Uterus (tissue), 3 donors: ENCODE measurements at regions not wholly inside any gene's neighbourhood (a gene's known extent, or its start where the extent isn't known, plus 50 kb on each side); places are given as distances from the start of the nearest gene placed in this dataset.

Source experiments
- DNase-seq, 2 donors: peaks; one replicate each; pipeline ENCODE4 v3.0.0-alpha.2; 2019 to 2020
- H3K27ac ChIP-seq, 2 donors: fragments of 200-600 bp; sonication (generic); 1 replicate in 1 of 2; 2 replicates in 1 of 2; pipeline ENCODE4 v1.5.1; 2016 to 2018
- H3K27me3 ChIP-seq, 2 donors: fragments of 200-600 bp; sonication (generic); one replicate each; pipeline ENCODE4 v1.5.1; 2018 to 2019; ENCODE audit warnings: control low read depth in 1 of 2
- H3K36me3 ChIP-seq, 2 donors: fragments of 200-600 bp; sonication (generic); one replicate each; pipeline ENCODE4 v1.5.1; 2019; ENCODE audit warnings: control low read depth in 1 of 2
- H3K4me1 ChIP-seq, 2 donors: fragments of 200-600 bp; sonication (generic); one replicate each; pipeline ENCODE4 v1.5.1; 2018 to 2019; ENCODE audit warnings: control low read depth in 1 of 2
- H3K4me3 ChIP-seq, 2 donors: fragments of 200-600 bp; sonication (generic); 1 replicate in 1 of 2; 2 replicates in 1 of 2; pipeline ENCODE4 v1.5.1; 2018 to 2019; ENCODE audit warnings: mild to moderate bottlenecking in 1 of 2
- H3K9me3 ChIP-seq, 2 donors: fragments of 200-600 bp; sonication (generic); one replicate each; pipeline ENCODE4 v1.5.1; 2019; ENCODE audit warnings: control low read depth in 1 of 2
- POLR2A ChIP-seq, 2 donors: fragments of 450-650 bp; IDR thresholded peaks; one replicate each; pipeline ENCODE4 v1.6.1; 2016; ENCODE audit warnings: antibody characterized with exemption in 2 of 2, mild to moderate bottlenecking in 1 of 2, moderate library complexity in 1 of 2
- intact Hi-C: fragments of 100-400 bp; cut with DNase I; formaldehyde crosslinking; loops from one replicate; pipeline ENCODE4 v1.15.1; 2023; ENCODE audit warnings: low total_unique reads
- TF ChIP-seq, protein P1 (sequence below), 4 experiments: fragments of 200-600 bp in 2 of 4; fragments of 450-650 bp in 2 of 4; sonication (generic) in 2 of 4; IDR thresholded peaks; one replicate each; pipeline ENCODE4 v1.5.1; 2016 to 2019; ENCODE audit warnings: antibody characterized with exemption in 4 of 4, mild to moderate bottlenecking in 2 of 4, moderate library complexity in 1 of 4
- donor health status: DM: yes; HTN: yes; CAD: no.

DNA sequence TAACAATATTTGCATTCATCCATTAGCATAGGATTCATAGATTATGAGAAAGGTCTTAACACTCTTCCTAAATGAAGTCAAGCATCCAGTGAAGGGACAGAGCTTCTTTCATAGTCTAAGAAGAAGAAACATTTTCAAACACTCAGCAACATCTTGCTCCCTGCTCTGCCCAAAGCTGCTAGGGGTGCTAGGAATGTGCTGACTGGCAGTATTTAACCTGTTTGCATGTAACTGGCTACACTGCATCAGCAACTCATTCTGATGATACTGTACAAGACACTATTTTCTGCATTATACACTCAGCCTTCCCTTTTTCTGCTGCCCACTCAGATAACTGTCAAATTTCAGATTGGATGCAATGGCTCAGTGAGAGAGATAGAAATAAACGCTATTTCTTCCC is 495.1 kb upstream of the ARID1B start:
- intact Hi-C loops, result no loop called here
- DNase-seq, result no peak
- no peaks in the 10 kb centered on the region for H3K36me3 ChIP-seq
- no peaks in the 10 kb centered on the region for H3K9me3 ChIP-seq
- TF ChIP-seq, protein P1, sequence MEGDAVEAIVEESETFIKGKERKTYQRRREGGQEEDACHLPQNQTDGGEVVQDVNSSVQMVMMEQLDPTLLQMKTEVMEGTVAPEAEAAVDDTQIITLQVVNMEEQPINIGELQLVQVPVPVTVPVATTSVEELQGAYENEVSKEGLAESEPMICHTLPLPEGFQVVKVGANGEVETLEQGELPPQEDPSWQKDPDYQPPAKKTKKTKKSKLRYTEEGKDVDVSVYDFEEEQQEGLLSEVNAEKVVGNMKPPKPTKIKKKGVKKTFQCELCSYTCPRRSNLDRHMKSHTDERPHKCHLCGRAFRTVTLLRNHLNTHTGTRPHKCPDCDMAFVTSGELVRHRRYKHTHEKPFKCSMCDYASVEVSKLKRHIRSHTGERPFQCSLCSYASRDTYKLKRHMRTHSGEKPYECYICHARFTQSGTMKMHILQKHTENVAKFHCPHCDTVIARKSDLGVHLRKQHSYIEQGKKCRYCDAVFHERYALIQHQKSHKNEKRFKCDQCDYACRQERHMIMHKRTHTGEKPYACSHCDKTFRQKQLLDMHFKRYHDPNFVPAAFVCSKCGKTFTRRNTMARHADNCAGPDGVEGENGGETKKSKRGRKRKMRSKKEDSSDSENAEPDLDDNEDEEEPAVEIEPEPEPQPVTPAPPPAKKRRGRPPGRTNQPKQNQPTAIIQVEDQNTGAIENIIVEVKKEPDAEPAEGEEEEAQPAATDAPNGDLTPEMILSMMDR (IDR thresholded peaks at IDR 0.05), result no peak
- no peak for TF ChIP-seq POLR2A (IDR thresholded peaks at IDR 0.05)
- H3K27ac ChIP-seq, result no peak overlapping the region
- H3K4me1 ChIP-seq, result no peaks in the 10 kb centered on the region
- no peaks in the 10 kb centered on the region for H3K27me3 ChIP-seq
- no peak overlapping the region for H3K4me3 ChIP-seq

DNA sequence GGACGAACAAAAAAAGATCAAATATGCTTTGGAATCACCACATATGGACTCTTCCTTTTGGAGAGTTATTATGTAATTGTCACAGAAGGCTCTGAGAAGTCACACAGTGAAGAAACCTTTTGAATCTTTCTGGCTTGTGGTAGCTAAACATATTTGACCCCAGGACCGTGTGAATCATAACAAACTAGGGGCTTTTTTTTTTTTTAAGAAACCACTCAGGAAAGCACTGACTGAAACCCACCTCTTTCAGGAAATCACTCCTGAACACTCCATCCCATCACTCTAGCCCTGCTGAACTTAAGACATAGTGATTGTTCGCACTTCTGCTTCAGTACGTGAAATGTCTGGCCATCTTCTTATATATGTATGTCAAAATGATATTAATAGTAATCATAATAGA is 495.9 kb upstream of the ARID1B start:
- intact Hi-C loops, result no loop called here
- Histone ChIP-seq H3K36me3 (no peaks in the 10 kb centered on the region), H3K27me3 (no peaks in the 10 kb centered on the region), H3K9me3 (no peaks in the 10 kb centered on the region), H3K4me1 (no peaks in the 10 kb centered on the region), H3K27ac (no peak overlapping the region), H3K4me3 (no peak overlapping the region)
- no peak for DNase-seq
- TF ChIP-seq, protein P1 (IDR thresholded peaks at IDR 0.05), result no peak
- TF ChIP-seq POLR2A (IDR thresholded peaks at IDR 0.05), result no peak

DNA sequence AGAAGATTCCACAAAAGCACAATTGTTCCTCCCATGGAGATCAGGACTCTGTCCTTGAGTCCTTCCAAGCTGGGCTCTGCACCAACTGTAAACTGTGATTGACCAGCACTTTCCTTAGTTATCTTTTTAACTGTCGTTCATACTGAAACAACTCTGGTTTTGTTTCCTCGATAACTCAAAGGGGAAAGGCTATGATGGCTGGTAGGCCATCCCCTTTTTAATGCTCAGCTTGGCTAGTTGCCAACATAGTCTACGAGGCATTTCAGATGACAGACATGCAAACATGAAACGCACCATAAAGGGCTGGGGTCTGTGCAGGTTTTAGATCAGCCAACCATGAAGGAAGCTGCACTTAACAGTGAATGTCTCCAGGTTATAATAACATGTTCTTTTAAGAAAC is 497.1 kb upstream of the ARID1B start:
- Histone ChIP-seq H3K4me1 (no peaks in the 10 kb centered on the region), H3K36me3 (no peaks in the 10 kb centered on the region), H3K4me3 (no peak overlapping the region), H3K9me3 (no peaks in the 10 kb centered on the region), H3K27me3 (no peaks in the 10 kb centered on the region), H3K27ac (no peak overlapping the region)
- DNase-seq, result no peak
- no peak for TF ChIP-seq POLR2A (IDR thresholded peaks at IDR 0.05)
- TF ChIP-seq, protein P1 (IDR thresholded peaks at IDR 0.05), result no peak
- intact Hi-C loops, result no loop called here

DNA sequence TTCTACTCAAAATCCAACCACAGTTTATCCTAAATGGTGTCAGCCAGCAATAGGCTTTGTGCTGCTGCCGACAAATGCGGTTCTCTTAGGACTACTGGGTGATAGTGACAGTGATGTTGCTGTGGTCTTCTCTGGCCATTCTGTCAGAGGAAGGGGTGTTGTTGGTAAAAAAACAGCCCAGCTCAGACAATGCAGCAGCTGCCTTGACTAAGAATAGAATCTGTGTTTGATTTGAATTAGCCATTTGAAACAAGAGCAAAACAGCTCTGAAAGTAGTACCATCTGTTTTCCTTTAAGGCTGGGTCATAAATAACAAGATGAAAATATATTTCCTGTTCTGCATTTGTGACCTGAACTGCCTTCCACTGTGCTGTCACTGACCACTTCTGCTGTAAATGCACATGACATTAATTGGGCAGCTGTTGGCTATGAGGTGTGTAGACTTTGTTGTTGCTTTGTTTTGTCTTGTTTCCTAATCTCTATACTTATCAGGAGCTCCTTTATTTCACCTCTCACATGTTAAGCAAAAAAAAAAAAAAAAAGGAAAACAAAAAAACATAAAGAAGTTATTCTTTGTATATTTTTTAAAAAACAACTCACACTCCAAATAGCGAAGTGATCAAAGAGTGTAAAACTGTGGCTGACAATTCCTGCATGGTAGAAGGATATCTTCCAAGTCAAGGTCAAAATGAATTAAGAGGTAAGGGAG is 497.8 kb upstream of the ARID1B start:
- H3K27me3 ChIP-seq, result no peaks in the 10 kb centered on the region
- no peak overlapping the region for H3K4me3 ChIP-seq
- no peak for DNase-seq
- TF ChIP-seq, protein P1 (IDR thresholded peaks at IDR 0.05), result no peak
- TF ChIP-seq POLR2A (IDR thresholded peaks at IDR 0.05), result no peak
- H3K9me3 ChIP-seq, result no peaks in the 10 kb centered on the region
- no peaks in the 10 kb centered on the region for H3K36me3 ChIP-seq
- H3K27ac ChIP-seq, result no peak overlapping the region
- no peaks in the 10 kb centered on the region for H3K4me1 ChIP-seq
- intact Hi-C loops, result no loop called here

DNA sequence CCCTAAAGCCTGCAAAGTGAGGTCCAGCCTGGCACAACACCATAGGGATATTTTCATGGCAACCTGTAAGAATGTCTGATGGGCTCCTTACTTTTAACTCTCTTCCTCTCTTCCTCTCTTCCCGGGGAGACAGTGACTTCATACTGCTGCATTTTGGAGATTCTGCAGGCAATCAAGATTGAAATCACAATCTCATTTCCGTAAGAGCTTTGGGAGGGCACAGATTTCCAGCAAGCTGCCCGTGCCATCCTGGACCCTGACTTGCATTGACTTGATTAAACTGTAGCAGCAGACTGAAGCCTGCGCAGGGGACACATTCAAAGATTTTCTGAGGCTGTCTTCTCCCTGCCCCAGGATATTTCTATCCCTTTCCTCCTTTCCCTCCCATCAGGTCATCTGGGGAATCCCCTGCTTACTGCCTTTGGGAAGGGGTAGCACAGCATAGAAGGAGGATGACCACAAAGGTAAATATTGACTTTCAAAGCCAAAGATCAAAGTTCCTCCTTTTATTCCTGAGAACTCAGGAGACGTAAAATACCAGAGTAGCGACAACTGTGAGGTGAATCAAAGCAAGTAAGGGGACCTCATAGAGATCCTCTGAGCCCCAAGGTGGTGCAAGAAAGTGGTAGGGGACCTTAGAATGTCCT is 504.0 kb upstream of the ARID1B start:
- TF ChIP-seq, protein P1 (IDR thresholded peaks at IDR 0.05), result no peak
- no peak for TF ChIP-seq POLR2A (IDR thresholded peaks at IDR 0.05)
- Histone ChIP-seq H3K27ac (no peak overlapping the region), H3K4me3 (no peak overlapping the region), H3K9me3 (no peaks in the 10 kb centered on the region), H3K36me3 (no peaks in the 10 kb centered on the region), H3K27me3 (no peaks in the 10 kb centered on the region), H3K4me1 (no peaks in the 10 kb centered on the region)
- no peak for DNase-seq
- intact Hi-C loops, result no loop called here
